ENCODE measurements at regions not wholly inside any gene's neighbourhood (a gene's known extent, or its start where the extent isn't known, plus 50 kb on each side); places are given as distances from the start of the nearest gene placed in this dataset.

DNA sequence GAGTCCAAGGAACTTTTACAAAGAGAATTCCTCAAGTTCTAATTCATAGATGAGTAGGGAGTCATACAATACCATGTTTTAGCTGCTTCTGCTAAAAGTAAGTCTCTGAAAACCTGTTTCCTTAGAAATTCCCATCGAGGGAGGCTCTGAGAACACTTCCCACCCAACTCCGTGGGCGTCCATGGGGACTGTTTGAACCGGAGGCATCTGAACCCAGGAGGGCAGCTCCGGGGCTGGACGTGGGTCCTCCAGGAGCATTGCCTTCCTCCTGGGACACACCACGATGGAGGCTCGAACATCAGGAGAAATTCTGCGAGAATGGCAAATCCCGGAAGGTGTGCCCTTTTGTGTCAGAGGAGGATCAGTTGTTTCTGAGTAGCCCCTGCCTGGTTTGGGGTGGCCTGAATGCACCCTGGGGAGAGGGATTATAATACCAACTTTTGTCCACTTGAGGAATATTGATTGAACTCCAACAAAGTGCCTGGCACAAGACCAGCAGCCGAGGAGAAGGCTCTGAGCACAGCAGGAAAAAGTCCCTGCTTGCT is 327.5 kb upstream of the SALL3 start:
- Mint-ChIP-seq H3K4me3 (no peak overlapping the region), H3K27ac (no peak overlapping the region), H3K27me3 (no peaks in the 10 kb centered on the region), H3K4me1 (no peaks in the 10 kb centered on the region), H3K36me3 (ENCODE audit: low read depth) (peaks cover 3% of the 10 kb centered on the region), H3K9me3 (peaks cover 4% of the 10 kb centered on the region)
- ATAC-seq, result no peak
- no peak for DNase-seq

DNA sequence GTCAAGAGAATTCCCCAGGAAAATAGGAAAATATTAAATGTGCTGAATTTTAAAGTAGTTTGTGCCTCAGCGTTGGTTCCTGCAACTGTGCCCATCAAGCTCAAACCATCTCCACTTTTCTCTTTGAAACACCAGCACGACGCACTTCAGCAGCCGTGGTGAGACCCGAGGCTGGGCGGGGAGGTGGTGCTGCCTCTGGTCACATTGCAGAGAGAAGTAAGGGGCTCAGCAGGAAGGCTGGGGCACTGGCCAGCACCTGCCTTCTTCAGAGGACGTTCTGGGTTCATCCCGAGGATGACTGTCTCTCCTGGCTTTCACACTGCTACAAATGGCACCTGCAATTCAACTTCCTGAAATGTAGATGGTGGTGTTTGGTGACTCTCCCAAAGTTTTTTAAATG is 323.7 kb upstream of the SALL3 start:
- peaks cover 3% of the 10 kb centered on the region for H3K36me3 Mint-ChIP-seq (ENCODE audit: low read depth)
- H3K27ac Mint-ChIP-seq, result no peak overlapping the region

DNA sequence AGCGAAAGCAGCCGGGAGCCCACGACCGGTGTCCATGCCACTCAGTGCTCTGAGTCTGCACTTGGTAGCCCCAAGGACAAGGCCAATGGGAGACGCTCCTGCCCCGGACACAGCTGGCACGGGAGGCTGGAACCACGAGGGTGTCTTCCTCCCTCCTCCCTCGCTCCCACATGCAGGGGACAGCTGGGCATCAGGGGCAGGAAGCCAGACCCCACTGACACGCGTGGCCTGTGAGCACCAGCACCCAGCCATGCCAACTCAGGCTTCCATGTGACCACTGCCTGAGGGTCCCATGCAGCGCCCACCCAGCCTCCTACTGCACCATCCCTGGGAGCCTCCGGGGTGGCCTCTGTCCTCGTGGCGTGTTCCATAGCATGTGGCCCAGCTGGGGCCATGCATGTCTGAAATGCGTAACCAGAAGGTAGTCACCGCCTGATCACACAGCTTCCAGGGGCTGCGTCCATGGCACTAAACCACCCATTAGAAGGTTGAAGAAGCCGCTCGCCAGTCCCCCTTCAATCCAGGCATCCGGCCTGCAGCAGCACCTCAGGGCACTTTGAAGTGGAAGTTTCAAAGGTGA is 323.2 kb upstream of the SALL3 start:
- H3K4me3 Mint-ChIP-seq, result no peak overlapping the region
- no peaks in the 10 kb centered on the region for H3K4me1 Mint-ChIP-seq
- H3K27ac Mint-ChIP-seq, result no peak overlapping the region
- peaks cover 4% of the 10 kb centered on the region for H3K9me3 Mint-ChIP-seq
- H3K36me3 Mint-ChIP-seq (ENCODE audit: low read depth), result peaks cover 3% of the 10 kb centered on the region
- ATAC-seq, result no peak
- H3K27me3 Mint-ChIP-seq, result no peaks in the 10 kb centered on the region
- DNase-seq, result no peak

More for the DNA sequence above, 323.7 kb upstream of the SALL3 start:
- H3K4me3 Mint-ChIP-seq, result no peak overlapping the region
- H3K9me3 Mint-ChIP-seq, result peaks cover 4% of the 10 kb centered on the region
- DNase-seq (no peak), ATAC-seq (no peak)
- H3K4me1 Mint-ChIP-seq, result no peaks in the 10 kb centered on the region
- H3K27me3 Mint-ChIP-seq, result no peaks in the 10 kb centered on the region

DNA sequence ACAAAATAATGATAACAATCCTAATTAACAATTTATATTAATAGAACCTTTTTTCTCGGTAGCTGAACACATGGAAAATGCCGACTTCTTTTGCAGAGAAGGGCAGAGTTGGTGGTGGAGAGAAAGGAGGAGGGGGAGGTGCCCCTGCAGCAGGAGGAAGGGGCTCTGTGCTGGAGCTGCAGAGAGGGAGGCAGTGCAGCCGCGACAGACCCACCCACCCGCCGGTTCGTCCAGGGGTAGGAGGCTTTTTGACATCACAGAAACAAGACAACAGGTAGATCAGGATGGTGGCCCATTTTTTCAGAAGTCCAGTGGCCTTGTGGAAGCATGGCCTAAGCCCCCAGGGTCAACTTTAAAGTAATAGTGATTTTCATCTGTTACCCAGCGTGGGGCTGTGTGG is 321.1 kb upstream of the SALL3 start:
- Mint-ChIP-seq H3K9me3 (no peaks in the 10 kb centered on the region), H3K4me1 (no peaks in the 10 kb centered on the region), H3K27ac (no peak overlapping the region), H3K4me3 (no peak overlapping the region), H3K27me3 (no peaks in the 10 kb centered on the region), H3K36me3 (ENCODE audit: low read depth) (no peaks in the 10 kb centered on the region)
- ATAC-seq (no peak), DNase-seq (no peak)

- no peak overlapping the region for H3K4me3 Mint-ChIP-seq
- no peaks in the 10 kb centered on the region for H3K27me3 Mint-ChIP-seq
- H3K4me1 Mint-ChIP-seq, result no peaks in the 10 kb centered on the region
- H3K36me3 Mint-ChIP-seq (ENCODE audit: low read depth), result no peaks in the 10 kb centered on the region
- no peak overlapping the region for H3K27ac Mint-ChIP-seq
- ATAC-seq, result no peak
- no peaks in the 10 kb centered on the region for H3K9me3 Mint-ChIP-seq
- no peak for DNase-seq
Observed at GRCh38 chr18:78659057-78659456, 320.6 kb upstream of the SALL3 start.

DNA sequence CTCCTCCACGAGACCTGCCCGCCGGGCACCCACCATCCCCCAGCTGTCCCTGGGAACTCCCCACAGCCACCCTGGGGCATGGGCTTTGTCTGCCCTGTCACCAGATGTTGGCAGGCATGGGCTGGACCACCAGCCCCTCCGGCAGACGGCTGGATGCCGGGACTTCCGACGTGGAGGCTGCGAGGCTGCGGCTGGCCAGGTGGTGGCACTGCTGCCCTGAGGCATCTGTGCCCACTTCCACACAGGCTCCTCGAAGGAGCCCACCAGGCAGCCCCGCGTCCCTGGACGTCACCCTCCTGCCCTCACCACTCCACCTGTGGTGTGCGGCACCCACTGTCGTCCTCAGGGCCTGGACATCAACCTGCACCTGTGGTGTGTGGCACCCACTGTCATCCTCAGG is 319.9 kb upstream of the SALL3 start:
- H3K27ac Mint-ChIP-seq, result no peak overlapping the region
- DNase-seq, result peak; percentile 18
- peak; percentile 27 for ATAC-seq
- H3K4me1 Mint-ChIP-seq, result no peaks in the 10 kb centered on the region
- no peaks in the 10 kb centered on the region for H3K9me3 Mint-ChIP-seq
- H3K4me3 Mint-ChIP-seq, result no peak overlapping the region
- H3K36me3 Mint-ChIP-seq (ENCODE audit: low read depth), result no peaks in the 10 kb centered on the region
- no peaks in the 10 kb centered on the region for H3K27me3 Mint-ChIP-seq

DNA sequence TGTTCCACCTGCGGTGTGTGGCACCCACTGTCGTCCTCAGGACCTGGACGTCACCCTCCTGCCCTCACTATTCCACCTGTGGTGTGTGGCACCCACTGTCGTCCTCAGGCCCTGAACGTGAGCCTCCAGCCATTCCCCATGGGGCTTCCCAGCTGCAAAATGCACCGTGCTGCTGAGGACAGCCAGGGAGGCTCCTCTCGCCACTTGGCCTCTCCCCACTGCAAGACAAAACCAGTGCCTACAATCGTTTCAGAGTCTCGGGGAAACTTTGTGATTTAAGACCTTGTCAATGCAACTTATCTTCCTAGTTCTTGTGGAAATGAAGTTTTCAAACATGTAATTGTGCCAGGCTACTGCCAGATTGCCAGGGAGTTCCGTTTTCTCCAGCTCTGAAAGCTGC is 319.3 kb upstream of the SALL3 start:
- DNase-seq (no peak), ATAC-seq (no peak)
- H3K4me1 Mint-ChIP-seq, result no peaks in the 10 kb centered on the region
- no peaks in the 10 kb centered on the region for H3K36me3 Mint-ChIP-seq (ENCODE audit: low read depth)
- H3K9me3 Mint-ChIP-seq, result no peaks in the 10 kb centered on the region
- H3K27me3 Mint-ChIP-seq, result no peaks in the 10 kb centered on the region
- no peak overlapping the region for H3K27ac Mint-ChIP-seq
- no peak overlapping the region for H3K4me3 Mint-ChIP-seq

GRCh38 chr18:78661316-78661715 is 318.3 kb upstream of the SALL3 start:
- Mint-ChIP-seq H3K4me1 (no peaks in the 10 kb centered on the region), H3K4me3 (no peak overlapping the region), H3K27ac (no peak overlapping the region), H3K27me3 (no peaks in the 10 kb centered on the region), H3K9me3 (no peaks in the 10 kb centered on the region), H3K36me3 (ENCODE audit: low read depth) (no peaks in the 10 kb centered on the region)
- ATAC-seq (no peak), DNase-seq (no peak)

DNA sequence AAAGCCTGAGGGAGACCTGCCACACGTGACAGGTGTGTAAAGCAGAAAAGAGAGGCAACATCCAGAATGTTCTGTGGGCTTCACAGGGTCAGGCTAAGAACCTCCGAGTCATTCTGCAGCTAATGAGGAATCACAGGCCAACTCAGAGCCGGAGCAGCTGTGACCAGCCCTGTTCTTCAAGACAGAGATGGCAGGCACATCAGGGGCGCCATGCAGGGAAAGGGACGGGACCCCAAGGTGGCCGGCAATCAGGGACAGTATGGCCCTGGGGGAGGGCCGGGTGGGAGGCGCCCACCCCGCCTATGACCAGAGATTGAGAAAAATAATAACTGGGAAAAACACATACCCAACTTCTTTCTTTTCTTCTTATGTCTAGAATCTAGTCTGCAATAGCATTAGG is 316.7 kb upstream of the SALL3 start:
- no peak overlapping the region for H3K4me3 Mint-ChIP-seq
- H3K4me1 Mint-ChIP-seq, result no peaks in the 10 kb centered on the region
- no peak for DNase-seq
- no peak for ATAC-seq
- H3K36me3 Mint-ChIP-seq (ENCODE audit: low read depth), result no peaks in the 10 kb centered on the region
- no peaks in the 10 kb centered on the region for H3K27me3 Mint-ChIP-seq
- H3K9me3 Mint-ChIP-seq, result no peaks in the 10 kb centered on the region
- no peak overlapping the region for H3K27ac Mint-ChIP-seq

GRCh38 chr18:78664048-78664447 is 315.6 kb upstream of the SALL3 start:
- no peaks in the 10 kb centered on the region for H3K36me3 Mint-ChIP-seq (ENCODE audit: low read depth)
- ATAC-seq, result no peak
- H3K27ac Mint-ChIP-seq, result no peak overlapping the region

GRCh38 chr18:78664848-78665247 is 314.8 kb upstream of the SALL3 start:
- H3K27ac Mint-ChIP-seq, result no peak overlapping the region
- DNase-seq (no peak), ATAC-seq (no peak)
- no peaks in the 10 kb centered on the region for H3K27me3 Mint-ChIP-seq
- no peaks in the 10 kb centered on the region for H3K36me3 Mint-ChIP-seq (ENCODE audit: low read depth)
- no peaks in the 10 kb centered on the region for H3K4me1 Mint-ChIP-seq
- no peaks in the 10 kb centered on the region for H3K9me3 Mint-ChIP-seq
- H3K4me3 Mint-ChIP-seq, result no peak overlapping the region

More at GRCh38 chr18:78664048-78664447, 315.6 kb upstream of the SALL3 start:
- Mint-ChIP-seq H3K4me1 (no peaks in the 10 kb centered on the region), H3K27me3 (no peaks in the 10 kb centered on the region), H3K9me3 (no peaks in the 10 kb centered on the region), H3K4me3 (no peak overlapping the region)
- no peak for DNase-seq

DNA sequence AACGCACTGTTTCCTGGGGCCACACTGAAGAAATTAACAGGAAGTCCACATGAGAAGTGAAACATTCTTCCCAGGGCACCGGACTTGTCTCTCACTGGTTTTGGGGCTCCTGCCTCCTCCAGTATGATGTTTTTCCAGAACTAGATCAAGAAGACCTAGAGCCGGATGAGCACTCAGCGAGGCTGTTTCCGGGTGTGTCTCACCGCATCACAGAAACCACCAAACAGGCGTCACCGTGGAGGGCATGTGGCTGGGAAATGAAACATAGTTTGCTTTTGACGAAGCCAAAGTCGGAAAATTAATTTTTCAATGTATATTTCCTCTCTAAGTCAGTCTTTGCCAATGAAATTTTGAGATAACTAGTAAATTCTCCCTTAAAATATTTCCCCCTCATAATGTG is 314.0 kb upstream of the SALL3 start:
- H3K27ac Mint-ChIP-seq, result no peak overlapping the region
- H3K4me1 Mint-ChIP-seq, result no peaks in the 10 kb centered on the region
- ATAC-seq (no peak), DNase-seq (no peak)
- H3K27me3 Mint-ChIP-seq, result no peaks in the 10 kb centered on the region
- no peaks in the 10 kb centered on the region for H3K36me3 Mint-ChIP-seq (ENCODE audit: low read depth)
- no peak overlapping the region for H3K4me3 Mint-ChIP-seq
- H3K9me3 Mint-ChIP-seq, result no peaks in the 10 kb centered on the region

- Mint-ChIP-seq H3K9me3 (no peaks in the 10 kb centered on the region), H3K36me3 (ENCODE audit: low read depth) (no peaks in the 10 kb centered on the region), H3K27me3 (no peaks in the 10 kb centered on the region), H3K4me3 (no peak overlapping the region), H3K4me1 (no peaks in the 10 kb centered on the region), H3K27ac (no peak overlapping the region)
- ATAC-seq, result no peak
- DNase-seq, result no peak
Observed at GRCh38 chr18:78666666-78667335, 312.8 kb upstream of the SALL3 start.

- no peaks in the 10 kb centered on the region for H3K27me3 Mint-ChIP-seq
- H3K9me3 Mint-ChIP-seq, result no peaks in the 10 kb centered on the region
- no peaks in the 10 kb centered on the region for H3K4me1 Mint-ChIP-seq
- H3K27ac Mint-ChIP-seq, result no peak overlapping the region
- ATAC-seq (no peak), DNase-seq (no peak)
- no peaks in the 10 kb centered on the region for H3K36me3 Mint-ChIP-seq (ENCODE audit: low read depth)
- H3K4me3 Mint-ChIP-seq, result no peak overlapping the region
Observed at GRCh38 chr18:78670778-78671391, 308.7 kb upstream of the SALL3 start.

GRCh38 chr18:78671551-78671950 is 308.1 kb upstream of the SALL3 start:
- no peak for ATAC-seq
- no peaks in the 10 kb centered on the region for H3K9me3 Mint-ChIP-seq
- H3K27ac Mint-ChIP-seq, result no peak overlapping the region

More at GRCh38 chr18:78671551-78671950, 308.1 kb upstream of the SALL3 start:
- Mint-ChIP-seq H3K4me1 (no peaks in the 10 kb centered on the region), H3K4me3 (no peak overlapping the region), H3K27me3 (no peaks in the 10 kb centered on the region), H3K36me3 (ENCODE audit: low read depth) (no peaks in the 10 kb centered on the region)
- DNase-seq, result no peak
